IMR-90 (cell line): ENCODE measurements at regions not wholly inside any gene's neighbourhood (a gene's known extent, or its start where the extent isn't known, plus 50 kb on each side); places are given as distances from the start of the nearest gene placed in this dataset.

Source experiments
- ATAC-seq: fragments of 200-7000 bp; cut with Tn5 transposase; 2 replicates; pipeline ENCODE4 v1.9.1; 2020; ENCODE audit warnings: low read depth, mild to moderate bottlenecking, moderate library complexity
- BruUV-seq: library from RNA; stranded (reverse); fragments of 400-500 nt; replicated peaks from 2 replicates; lab custom pipeline; 2021; lab: Mats Ljungman, UMichigan
- CTCF ChIA-PET: fragments of 300-600 bp; formaldehyde crosslinking; extraction: SDS; loops from one replicate; lab custom pipeline; 2021; ENCODE audit warnings: antibody characterized with exemption; lab: Yijun Ruan, JAX
- POLR2A ChIA-PET: fragments of 300-600 bp; sonication (Branson Sonifier 250); formaldehyde crosslinking; loops from one replicate; lab custom pipeline; 2022; ENCODE audit warnings: antibody characterized with exemption; ENCODE audit not compliant: unreplicated experiment; lab: Charles Lee
- DNase-seq: peaks from one replicate; pipeline ENCODE4 v3.0.0; 2013
- H2AFZ ChIP-seq: replicated peaks from 2 replicates; pipeline ENCODE3; 2013; ENCODE audit warnings: low read length, mild to moderate bottlenecking; ENCODE audit not compliant: poor library complexity
- H2AK5ac ChIP-seq: 2 replicates; pipeline ENCODE4 v1.6.1; 2013; ENCODE audit warnings: low read depth, low read length, inconsistent platforms
- H2AK9ac ChIP-seq: replicated peaks from 2 replicates; pipeline ENCODE3; 2013; ENCODE audit warnings: mild to moderate bottlenecking, low read depth, low read length, moderate library complexity; ENCODE audit not compliant: poor library complexity
- H2BK120ac ChIP-seq: 2 replicates; pipeline ENCODE4 v1.6.1; 2013; ENCODE audit warnings: low read depth, low read length, inconsistent platforms
- H2BK15ac ChIP-seq: 3 replicates; pipeline ENCODE4 v1.6.1; 2013; ENCODE audit warnings: low read depth, low read length, inconsistent platforms
- H2BK20ac ChIP-seq: 2 replicates; pipeline ENCODE4 v1.6.1; 2013; ENCODE audit warnings: low read depth, mild to moderate bottlenecking, inconsistent platforms, low read length, moderate library complexity
- H2BK5ac ChIP-seq: 2 replicates; pipeline ENCODE4 v1.6.1; 2013; ENCODE audit warnings: mild to moderate bottlenecking, low read depth, low read length, inconsistent platforms; ENCODE audit not compliant: poor library complexity, severe bottlenecking
- H3K14ac ChIP-seq: replicated peaks from 2 replicates; pipeline ENCODE4 v1.6.1; 2013; ENCODE audit warnings: low read depth, low read length, inconsistent platforms
- H3K18ac ChIP-seq: 2 replicates; pipeline ENCODE4 v1.6.1; 2013; ENCODE audit warnings: low read depth, low read length, control low read depth
- H3K23ac ChIP-seq: 2 replicates; pipeline ENCODE4 v1.6.1; 2013; ENCODE audit warnings: low read depth, low read length, inconsistent platforms
- H3K27ac ChIP-seq: 2 replicates; pipeline ENCODE4 v1.5.1; 2013; ENCODE audit warnings: mild to moderate bottlenecking, control low read depth, low read length; ENCODE audit not compliant: insufficient read depth
- H3K27me3 ChIP-seq: 2 replicates; pipeline ENCODE4 v1.6.1; 2013; ENCODE audit warnings: low read length; ENCODE audit not compliant: control insufficient read depth, insufficient read depth
- H3K36me3 ChIP-seq: 2 replicates; pipeline ENCODE4 v1.6.1; 2013; ENCODE audit warnings: low read length, mixed read lengths; ENCODE audit not compliant: control insufficient read depth, insufficient read depth
- H3K4ac ChIP-seq: 2 replicates; pipeline ENCODE4 v1.6.1; 2013; ENCODE audit warnings: low read depth, low read length, inconsistent platforms
- H3K4me1 ChIP-seq: 2 replicates; pipeline ENCODE4 v1.6.1; 2013; ENCODE audit warnings: low read length, mixed read lengths; ENCODE audit not compliant: control insufficient read depth, insufficient read depth
- H3K4me2 ChIP-seq: 2 replicates; pipeline ENCODE4 v1.6.1; 2013; ENCODE audit warnings: low read depth, mild to moderate bottlenecking, control low read depth, low read length, moderate library complexity
- H3K4me3 ChIP-seq: 2 replicates; pipeline ENCODE4 v1.5.1; 2013; ENCODE audit warnings: low read depth, mild to moderate bottlenecking, control low read depth, low read length, moderate library complexity; ENCODE audit not compliant: insufficient read depth
- H3K56ac ChIP-seq: 2 replicates; pipeline ENCODE4 v1.6.1; 2013; ENCODE audit warnings: low read length, inconsistent platforms; ENCODE audit not compliant: insufficient read depth; ENCODE audit errors: extremely low read depth
- H3K79me1 ChIP-seq, 2 experiments: 2 replicates each; pipeline ENCODE4 v1.6.1; 2013; ENCODE audit warnings: low read length in 2 of 2, inconsistent platforms in 1 of 2, low read depth in 1 of 2
- H3K9ac ChIP-seq: 2 replicates; pipeline ENCODE4 v1.6.1; 2013; ENCODE audit warnings: low read depth, low read length, control low read depth
- H3K9me1 ChIP-seq: 2 replicates; pipeline ENCODE4 v1.6.1; 2013; ENCODE audit warnings: low read length, inconsistent platforms; ENCODE audit not compliant: insufficient read depth
- H3K9me3 ChIP-seq: 2 replicates; pipeline ENCODE4 v1.6.1; 2013; ENCODE audit warnings: low read length; ENCODE audit not compliant: control insufficient read depth, insufficient read depth
- H4K20me1 ChIP-seq: 2 replicates; pipeline ENCODE4 v1.6.1; 2013; ENCODE audit warnings: low read length, inconsistent platforms; ENCODE audit not compliant: insufficient read depth
- H4K5ac ChIP-seq: 2 replicates; pipeline ENCODE4 v1.6.1; 2013; ENCODE audit warnings: mild to moderate bottlenecking, low read depth, low read length, control low read depth
- H4K8ac ChIP-seq, 2 experiments: 2 replicates each; pipeline ENCODE4 v1.6.1; 2013; ENCODE audit warnings: low read depth in 2 of 2, low read length in 2 of 2, control low read depth in 1 of 2, inconsistent platforms in 1 of 2
- H4K91ac ChIP-seq: 2 replicates; pipeline ENCODE4 v1.6.1; 2013; ENCODE audit warnings: low read depth, low read length, inconsistent platforms; ENCODE audit not compliant: insufficient read depth
- CEBPB ChIP-seq: IDR thresholded peaks from 2 replicates; pipeline ENCODE4 v1.6.1; 2012; ENCODE audit warnings: low read depth, low read length, improper control_type of control experiment
- CHD1 ChIP-seq: IDR thresholded peaks from 2 replicates; pipeline ENCODE4 v1.6.1; 2012; ENCODE audit warnings: low read depth, low read length, improper control_type of control experiment
- MAZ ChIP-seq: IDR thresholded peaks from 2 replicates; pipeline ENCODE4 v1.6.1; 2012; ENCODE audit warnings: low read depth, mild to moderate bottlenecking, low read length, improper control_type of control experiment, moderate library complexity, borderline replicate concordance
- MXI1 ChIP-seq: IDR thresholded peaks from 2 replicates; pipeline ENCODE4 v1.6.1; 2012; ENCODE audit warnings: low read depth, mild to moderate bottlenecking, low read length, moderate library complexity, borderline replicate concordance
- NFE2L2 ChIP-seq: fragments of 150-350 bp; IDR thresholded peaks from 2 replicates; pipeline ENCODE4 v1.6.1; 2016; ENCODE audit warnings: low read depth, mild to moderate bottlenecking, low read length
- POLR2A ChIP-seq: IDR thresholded peaks from 2 replicates; pipeline ENCODE4 v1.6.1; 2012; ENCODE audit warnings: mild to moderate bottlenecking, low read depth, low read length
- RAD21 ChIP-seq: IDR thresholded peaks from 2 replicates; pipeline ENCODE4 v1.6.1; 2012; ENCODE audit warnings: low read length, improper control_type of control experiment
- RCOR1 ChIP-seq: IDR thresholded peaks from 2 replicates; pipeline ENCODE4 v1.6.1; 2012; ENCODE audit warnings: mild to moderate bottlenecking, low read length, improper control_type of control experiment; ENCODE audit not compliant: insufficient replicate concordance
- RFX5 ChIP-seq: IDR thresholded peaks from 2 replicates; pipeline ENCODE4 v1.8.0; 2012; ENCODE audit warnings: low read depth, mild to moderate bottlenecking, low read length, moderate library complexity
- SMC3 ChIP-seq: fragments of 150-350 bp; IDR thresholded peaks from 2 replicates; pipeline ENCODE4 v1.6.1; 2016; ENCODE audit warnings: low read depth, mild to moderate bottlenecking, antibody characterized with exemption, low read length, moderate library complexity
- dilution Hi-C: fragments of 300-500 bp; cut with HindIII; formaldehyde crosslinking; loops from one replicate; pipeline ENCODE4 v1.14.3; 2018; ENCODE audit warnings: low sequenced_read_pairs; ENCODE audit not compliant: unreplicated experiment
- in situ Hi-C: fragments of 300-500 bp; cut with MboI; formaldehyde crosslinking; loops from 3 replicates; pipeline ENCODE4 v1.14.3; 2019; ENCODE audit warnings: low sequenced_read_pairs, inconsistent platforms, mixed read lengths
- intact Hi-C: fragments of 100-400 bp; cut with micrococcal nuclease; formaldehyde crosslinking; loops from 2 replicates; pipeline ENCODE4 v1.10.0; 2022
- TF ChIP-seq, protein P1 (sequence below): conservative IDR thresholded peaks from 2 replicates; pipeline ENCODE4 v1.5.1; 2012; ENCODE audit warnings: mild to moderate bottlenecking, low read depth, low read length, improper control_type of control experiment
- TF ChIP-seq, protein P2 (sequence below): fragments of 150-350 bp; IDR thresholded peaks from 2 replicates; pipeline ENCODE4 v1.6.1; 2017; ENCODE audit warnings: mild to moderate bottlenecking, antibody characterized with exemption, low read length, low read depth
- TF ChIP-seq, protein P3 (sequence below): fragments of 150-350 bp; IDR thresholded peaks from 2 replicates; pipeline ENCODE4 v1.6.1; 2016; ENCODE audit warnings: low read depth, mild to moderate bottlenecking, low read length, moderate library complexity, borderline replicate concordance

DNA sequence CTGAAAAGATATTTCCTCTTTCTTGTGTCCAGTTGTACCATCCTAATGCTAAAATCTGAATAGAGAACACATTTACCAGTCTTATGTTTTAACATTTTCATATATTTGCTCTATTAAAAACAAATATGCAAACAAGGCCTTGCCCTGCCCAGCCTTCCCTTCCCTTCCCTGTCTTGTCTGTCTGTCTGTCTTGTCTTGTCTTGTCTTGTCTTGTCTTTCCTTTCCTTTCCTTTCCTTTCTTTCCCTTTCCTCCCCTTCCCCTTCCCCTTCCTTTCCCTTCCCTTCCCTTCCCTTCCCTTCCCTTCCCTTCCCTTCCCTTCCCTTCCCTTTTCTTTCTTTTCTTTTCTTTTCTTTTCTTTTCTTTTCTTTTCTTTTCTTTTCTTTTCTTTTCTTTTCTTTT lies 1103.5 kb downstream of the STIM2 start:
- ATAC-seq: no peak

More for the DNA sequence above, 1103.5 kb downstream of the STIM2 start:
- H3K18ac ChIP-seq: no peak overlapping the region
- no peak overlapping the region for H2BK15ac ChIP-seq
- no peak overlapping the region for H3K4ac ChIP-seq
- no peak overlapping the region for H4K5ac ChIP-seq
- H3K4me2 ChIP-seq: no peak overlapping the region
- POLR2A ChIA-PET: no interaction called here
- H3K9ac ChIP-seq: no peak overlapping the region
- BruUV-seq: no TSS peak
- no peak overlapping the region for H2AK9ac ChIP-seq
- intact Hi-C loops: no loop called here
- no peaks in the 10 kb centered on the region for H3K9me1 ChIP-seq
- no peak overlapping the region for H3K27ac ChIP-seq
- no peak for TF ChIP-seq MXI1
- TF ChIP-seq, protein P1, sequence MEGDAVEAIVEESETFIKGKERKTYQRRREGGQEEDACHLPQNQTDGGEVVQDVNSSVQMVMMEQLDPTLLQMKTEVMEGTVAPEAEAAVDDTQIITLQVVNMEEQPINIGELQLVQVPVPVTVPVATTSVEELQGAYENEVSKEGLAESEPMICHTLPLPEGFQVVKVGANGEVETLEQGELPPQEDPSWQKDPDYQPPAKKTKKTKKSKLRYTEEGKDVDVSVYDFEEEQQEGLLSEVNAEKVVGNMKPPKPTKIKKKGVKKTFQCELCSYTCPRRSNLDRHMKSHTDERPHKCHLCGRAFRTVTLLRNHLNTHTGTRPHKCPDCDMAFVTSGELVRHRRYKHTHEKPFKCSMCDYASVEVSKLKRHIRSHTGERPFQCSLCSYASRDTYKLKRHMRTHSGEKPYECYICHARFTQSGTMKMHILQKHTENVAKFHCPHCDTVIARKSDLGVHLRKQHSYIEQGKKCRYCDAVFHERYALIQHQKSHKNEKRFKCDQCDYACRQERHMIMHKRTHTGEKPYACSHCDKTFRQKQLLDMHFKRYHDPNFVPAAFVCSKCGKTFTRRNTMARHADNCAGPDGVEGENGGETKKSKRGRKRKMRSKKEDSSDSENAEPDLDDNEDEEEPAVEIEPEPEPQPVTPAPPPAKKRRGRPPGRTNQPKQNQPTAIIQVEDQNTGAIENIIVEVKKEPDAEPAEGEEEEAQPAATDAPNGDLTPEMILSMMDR: no peak
- no peak for TF ChIP-seq CHD1
- TF ChIP-seq MAZ: no peak
- no peak for TF ChIP-seq RFX5
- TF ChIP-seq SMC3: no peak
- no peak for TF ChIP-seq RCOR1
- TF ChIP-seq RAD21: no peak
- TF ChIP-seq, protein P2, sequence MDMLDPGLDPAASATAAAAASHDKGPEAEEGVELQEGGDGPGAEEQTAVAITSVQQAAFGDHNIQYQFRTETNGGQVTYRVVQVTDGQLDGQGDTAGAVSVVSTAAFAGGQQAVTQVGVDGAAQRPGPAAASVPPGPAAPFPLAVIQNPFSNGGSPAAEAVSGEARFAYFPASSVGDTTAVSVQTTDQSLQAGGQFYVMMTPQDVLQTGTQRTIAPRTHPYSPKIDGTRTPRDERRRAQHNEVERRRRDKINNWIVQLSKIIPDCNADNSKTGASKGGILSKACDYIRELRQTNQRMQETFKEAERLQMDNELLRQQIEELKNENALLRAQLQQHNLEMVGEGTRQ: no peak
- TF ChIP-seq, protein P3, sequence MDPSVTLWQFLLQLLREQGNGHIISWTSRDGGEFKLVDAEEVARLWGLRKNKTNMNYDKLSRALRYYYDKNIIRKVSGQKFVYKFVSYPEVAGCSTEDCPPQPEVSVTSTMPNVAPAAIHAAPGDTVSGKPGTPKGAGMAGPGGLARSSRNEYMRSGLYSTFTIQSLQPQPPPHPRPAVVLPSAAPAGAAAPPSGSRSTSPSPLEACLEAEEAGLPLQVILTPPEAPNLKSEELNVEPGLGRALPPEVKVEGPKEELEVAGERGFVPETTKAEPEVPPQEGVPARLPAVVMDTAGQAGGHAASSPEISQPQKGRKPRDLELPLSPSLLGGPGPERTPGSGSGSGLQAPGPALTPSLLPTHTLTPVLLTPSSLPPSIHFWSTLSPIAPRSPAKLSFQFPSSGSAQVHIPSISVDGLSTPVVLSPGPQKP: no peak
- no peak for TF ChIP-seq CEBPB
- no peak for TF ChIP-seq NFE2L2
- no peak for TF ChIP-seq POLR2A
- no peak overlapping the region for H2BK120ac ChIP-seq
- in situ Hi-C loops: no loop called here
- DNase-seq: no peak
- H3K4me3 ChIP-seq: no peak overlapping the region
- no peaks in the 10 kb centered on the region for H3K27me3 ChIP-seq
- H3K36me3 ChIP-seq: no peaks in the 10 kb centered on the region
- no peaks in the 10 kb centered on the region for H3K4me1 ChIP-seq
- H2AK5ac ChIP-seq: no peak overlapping the region
- no peak overlapping the region for H3K56ac ChIP-seq
- H4K91ac ChIP-seq: no peak overlapping the region
- no peak overlapping the region for H3K14ac ChIP-seq
- H4K8ac ChIP-seq: no peak overlapping the region
- no peak overlapping the region for H3K23ac ChIP-seq
- H2AFZ ChIP-seq: no peak overlapping the region
- H2BK20ac ChIP-seq: no peak overlapping the region
- H2BK5ac ChIP-seq: no peak overlapping the region
- H3K9me3 ChIP-seq: 0 out of 2 replicates have a peak, but pooled peaks cover 2% of the 10 kb centered on the region
- H4K20me1 ChIP-seq: no peaks in the 10 kb centered on the region
- CTCF ChIA-PET: no interaction called here
- dilution Hi-C loops: no loop called here
- H3K79me1 ChIP-seq: no peaks in the 10 kb centered on the region
